ENCODE measurements at regions not wholly inside any gene's neighbourhood (a gene's known extent, or its start where the extent isn't known, plus 50 kb on each side); places are given as distances from the start of the nearest gene placed in this dataset.

DNA sequence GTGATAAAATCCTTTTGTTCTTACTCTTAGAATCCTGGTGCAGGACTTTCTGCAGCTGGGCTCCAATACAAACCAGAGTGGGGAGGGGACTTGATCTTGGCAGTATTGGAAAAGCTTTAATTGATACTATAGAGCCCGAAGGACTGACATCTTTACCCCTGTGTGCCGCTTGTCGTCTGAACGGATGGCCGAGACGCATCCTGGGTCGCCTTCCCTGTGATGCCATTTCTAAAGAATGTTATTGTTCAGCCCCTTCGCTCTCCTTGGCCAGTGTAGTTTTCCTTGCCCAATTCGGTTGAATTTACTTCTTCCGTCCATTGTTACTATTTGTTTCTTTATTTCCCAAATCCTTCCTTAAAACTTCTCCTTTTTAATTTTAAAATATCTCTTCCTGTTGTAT, 80.9 kb downstream of the CLDN34 start:
- Histone ChIP-seq H3K4me3 (ENCODE audit: low read depth in 1 of 2, low read length in 2 of 2) (no peak overlapping the region), H3K36me3 (ENCODE audit: insufficient read depth, low read length) (no peaks in the 10 kb centered on the region), H3K9ac (ENCODE audit: low read length) (no peak overlapping the region), H3K27ac (ENCODE audit: low read depth, low read length) (no peak overlapping the region), H3K4me1 (ENCODE audit: insufficient read depth, low read length) (peaks cover 54% of the 10 kb centered on the region), H3K9me3 (ENCODE audit: low read length) (no peaks in the 10 kb centered on the region), H3K27me3 (ENCODE audit: control insufficient read depth in 1 of 2, insufficient read depth in 2 of 2, low read length in 2 of 2) (peaks cover 0 to 6% of the 10 kb centered on the region in 2 donors)

- H3K27ac ChIP-seq (ENCODE audit: low read depth, low read length): no peak overlapping the region
- H3K9me3 ChIP-seq (ENCODE audit: low read length): no peaks in the 10 kb centered on the region
- no peaks in the 10 kb centered on the region for H3K36me3 ChIP-seq (ENCODE audit: insufficient read depth, low read length)
- H3K27me3 ChIP-seq (ENCODE audit: control insufficient read depth in 1 of 2, insufficient read depth in 2 of 2, low read length in 2 of 2): peaks cover 0 to 6% of the 10 kb centered on the region in 2 donors
- H3K4me3 ChIP-seq (ENCODE audit: low read depth in 1 of 2, low read length in 2 of 2): no peak overlapping the region
- peaks cover 58% of the 10 kb centered on the region for H3K4me1 ChIP-seq (ENCODE audit: insufficient read depth, low read length)
- no peak overlapping the region for H3K9ac ChIP-seq (ENCODE audit: low read length)
Observed at GRCh38 chrX:10048707-10049106, 81.5 kb downstream of the CLDN34 start.

DNA sequence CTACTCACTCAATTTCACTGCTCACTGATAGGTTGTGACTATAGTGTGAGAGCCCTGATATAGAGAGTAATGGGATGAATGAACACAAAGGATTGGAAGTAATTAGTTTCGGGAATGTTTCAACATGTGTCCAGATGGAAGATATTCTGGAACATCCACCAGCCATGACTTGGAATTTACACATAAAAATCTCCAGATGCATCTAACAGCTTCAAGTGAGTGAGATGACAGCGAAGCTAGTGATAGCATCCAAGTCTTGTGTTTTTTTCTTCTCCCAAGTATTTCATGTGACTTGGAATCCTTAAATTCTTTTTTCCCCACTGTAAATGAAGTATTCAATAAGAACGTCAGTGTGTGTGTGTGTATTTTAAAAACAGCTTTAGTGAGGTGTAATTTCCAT, 82.1 kb downstream of the CLDN34 start:
- peaks cover 0 to 6% of the 10 kb centered on the region in 2 donors for H3K27me3 ChIP-seq (ENCODE audit: control insufficient read depth in 1 of 2, insufficient read depth in 2 of 2, low read length in 2 of 2)
- no peaks in the 10 kb centered on the region for H3K36me3 ChIP-seq (ENCODE audit: insufficient read depth, low read length)
- peaks cover 53% of the 10 kb centered on the region for H3K4me1 ChIP-seq (ENCODE audit: insufficient read depth, low read length)
- H3K27ac ChIP-seq (ENCODE audit: low read depth, low read length): no peak overlapping the region
- H3K9me3 ChIP-seq (ENCODE audit: low read length): no peaks in the 10 kb centered on the region
- H3K4me3 ChIP-seq (ENCODE audit: low read depth in 1 of 2, low read length in 2 of 2): no peak overlapping the region
- H3K9ac ChIP-seq (ENCODE audit: low read length): no peak overlapping the region

GRCh38 chrX:10050481-10050880, 83.3 kb downstream of the CLDN34 start:
- Histone ChIP-seq H3K9me3 (ENCODE audit: low read length) (no peaks in the 10 kb centered on the region), H3K4me3 (ENCODE audit: low read depth in 1 of 2, low read length in 2 of 2) (no peak overlapping the region), H3K9ac (ENCODE audit: low read length) (no peak overlapping the region), H3K27me3 (ENCODE audit: control insufficient read depth in 1 of 2, insufficient read depth in 2 of 2, low read length in 2 of 2) (peaks cover 0 to 6% of the 10 kb centered on the region in 2 donors), H3K36me3 (ENCODE audit: insufficient read depth, low read length) (peaks cover 4% of the 10 kb centered on the region), H3K27ac (ENCODE audit: low read depth, low read length) (no peak overlapping the region), H3K4me1 (ENCODE audit: insufficient read depth, low read length) (peaks cover 49% of the 10 kb centered on the region)

GRCh38 chrX:10051866-10052480, 84.8 kb downstream of the CLDN34 start:
- H3K4me1 ChIP-seq (ENCODE audit: insufficient read depth, low read length): peaks cover 49% of the 10 kb centered on the region
- H3K36me3 ChIP-seq (ENCODE audit: insufficient read depth, low read length): peaks cover 4% of the 10 kb centered on the region
- H3K27me3 ChIP-seq (ENCODE audit: control insufficient read depth in 1 of 2, insufficient read depth in 2 of 2, low read length in 2 of 2): peaks cover 0 to 6% of the 10 kb centered on the region in 2 donors
- H3K4me3 ChIP-seq (ENCODE audit: low read depth in 1 of 2, low read length in 2 of 2): no peak overlapping the region
- H3K9ac ChIP-seq (ENCODE audit: low read length): no peak overlapping the region
- no peak overlapping the region for H3K27ac ChIP-seq (ENCODE audit: low read depth, low read length)
- H3K9me3 ChIP-seq (ENCODE audit: low read length): no peaks in the 10 kb centered on the region

- peaks cover 4% of the 10 kb centered on the region for H3K36me3 ChIP-seq (ENCODE audit: insufficient read depth, low read length)
- H3K4me3 ChIP-seq (ENCODE audit: low read depth in 1 of 2, low read length in 2 of 2): no peak overlapping the region
- no peak overlapping the region for H3K9ac ChIP-seq (ENCODE audit: low read length)
- H3K27ac ChIP-seq (ENCODE audit: low read depth, low read length): no peak overlapping the region
- no peaks in the 10 kb centered on the region for H3K9me3 ChIP-seq (ENCODE audit: low read length)
- H3K27me3 ChIP-seq (ENCODE audit: control insufficient read depth in 1 of 2, insufficient read depth in 2 of 2, low read length in 2 of 2): peaks cover 0 to 6% of the 10 kb centered on the region in 2 donors
- H3K4me1 ChIP-seq (ENCODE audit: insufficient read depth, low read length): peaks cover 40% of the 10 kb centered on the region
Observed at GRCh38 chrX:10052906-10053625, 85.9 kb downstream of the CLDN34 start.

DNA sequence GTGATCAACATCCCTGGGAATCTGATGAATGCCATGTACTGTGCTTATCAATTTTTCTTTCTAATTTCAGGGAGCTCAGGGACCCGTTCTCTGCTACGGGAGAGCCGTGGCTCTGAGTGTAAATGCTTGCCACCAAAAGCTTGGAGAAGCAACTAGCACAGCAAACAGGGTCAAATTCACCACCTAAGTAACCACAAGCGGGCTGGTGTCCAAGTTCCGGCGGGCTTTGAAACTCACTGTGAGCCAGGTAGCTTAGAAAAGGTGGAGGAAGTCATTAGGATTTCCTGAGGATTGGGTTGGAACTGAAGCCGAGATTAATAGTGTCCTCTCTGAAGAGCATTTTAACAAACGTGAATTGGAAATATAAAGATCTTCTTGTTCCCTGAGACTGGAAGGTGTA, 87.2 kb downstream of the CLDN34 start:
- Histone ChIP-seq H3K36me3 (ENCODE audit: insufficient read depth, low read length) (peaks cover 4% of the 10 kb centered on the region), H3K9me3 (ENCODE audit: low read length) (no peaks in the 10 kb centered on the region), H3K27me3 (ENCODE audit: control insufficient read depth in 1 of 2, insufficient read depth in 2 of 2, low read length in 2 of 2) (peaks cover 0 to 6% of the 10 kb centered on the region in 2 donors), H3K27ac (ENCODE audit: low read depth, low read length) (no peak overlapping the region), H3K9ac (ENCODE audit: low read length) (no peak overlapping the region), H3K4me1 (ENCODE audit: insufficient read depth, low read length) (peaks cover 29% of the 10 kb centered on the region), H3K4me3 (ENCODE audit: low read depth in 1 of 2, low read length in 2 of 2) (no peak overlapping the region)

DNA sequence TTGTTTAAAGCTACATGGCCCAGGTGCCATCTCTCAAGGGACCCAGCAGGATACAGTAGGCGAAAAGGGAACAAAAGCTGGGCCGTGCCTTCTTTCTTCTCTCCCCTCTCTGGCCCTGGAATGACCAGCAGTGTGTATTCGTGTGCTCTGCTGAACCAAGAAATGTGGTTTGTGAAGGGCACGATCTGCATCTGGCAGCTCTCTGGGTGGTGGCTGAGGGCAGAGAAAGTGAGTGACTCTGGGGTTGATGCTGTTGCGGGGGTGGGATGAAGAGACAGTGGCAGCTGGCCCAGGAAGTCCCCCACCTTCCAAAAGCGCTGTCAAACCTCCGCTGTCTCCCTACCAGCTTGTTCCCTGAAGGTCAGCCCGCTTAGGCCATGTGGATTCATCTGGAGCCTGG, 88.3 kb downstream of the CLDN34 start:
- Histone ChIP-seq H3K4me3 (ENCODE audit: low read depth in 1 of 2, low read length in 2 of 2) (no peak overlapping the region), H3K36me3 (ENCODE audit: insufficient read depth, low read length) (peaks cover 4% of the 10 kb centered on the region), H3K27ac (ENCODE audit: low read depth, low read length) (no peak overlapping the region), H3K9me3 (ENCODE audit: low read length) (no peaks in the 10 kb centered on the region), H3K27me3 (ENCODE audit: control insufficient read depth in 1 of 2, insufficient read depth in 2 of 2, low read length in 2 of 2) (no peaks in the 10 kb centered on the region), H3K4me1 (ENCODE audit: insufficient read depth, low read length) (peaks cover 19% of the 10 kb centered on the region), H3K9ac (ENCODE audit: low read length) (no peak overlapping the region)

GRCh38 chrX:10062352-10062751, 94.4 kb upstream of the CLCN4 start:
- Histone ChIP-seq H3K4me3 (ENCODE audit: low read depth in 1 of 2, low read length in 2 of 2) (no peak overlapping the region), H3K27me3 (ENCODE audit: control insufficient read depth in 1 of 2, insufficient read depth in 2 of 2, low read length in 2 of 2) (peaks cover 2 to 5% of the 10 kb centered on the region in 2 donors), H3K9me3 (ENCODE audit: low read length) (no peaks in the 10 kb centered on the region), H3K9ac (ENCODE audit: low read length) (no peak overlapping the region), H3K27ac (ENCODE audit: low read depth, low read length) (no peak overlapping the region), H3K36me3 (ENCODE audit: insufficient read depth, low read length) (no peaks in the 10 kb centered on the region), H3K4me1 (ENCODE audit: insufficient read depth, low read length) (no peaks in the 10 kb centered on the region)

DNA sequence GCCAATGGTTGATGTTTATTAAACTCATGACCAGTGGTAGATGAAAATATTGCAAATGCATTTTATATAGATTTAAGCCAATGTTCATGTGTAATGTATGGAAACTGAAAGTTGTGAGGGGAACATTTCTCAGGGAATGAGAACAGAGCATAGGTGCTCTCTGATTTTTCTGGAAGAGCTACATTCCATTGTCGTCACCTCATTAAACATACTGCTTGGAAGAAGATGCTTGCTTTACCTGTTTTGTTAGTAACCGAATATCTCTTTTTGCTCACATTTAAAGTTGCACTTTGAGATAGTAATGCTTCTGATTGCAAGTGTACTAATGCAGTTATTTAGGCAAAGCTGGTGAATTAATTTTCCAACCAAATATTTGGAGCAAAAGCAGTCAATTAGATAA, 93.8 kb upstream of the CLCN4 start:
- Histone ChIP-seq H3K9me3 (ENCODE audit: low read length) (no peaks in the 10 kb centered on the region), H3K4me1 (ENCODE audit: insufficient read depth, low read length) (no peaks in the 10 kb centered on the region), H3K4me3 (ENCODE audit: low read depth in 1 of 2, low read length in 2 of 2) (no peak overlapping the region), H3K27ac (ENCODE audit: low read depth, low read length) (no peak overlapping the region), H3K27me3 (ENCODE audit: control insufficient read depth in 1 of 2, insufficient read depth in 2 of 2, low read length in 2 of 2) (peaks cover 2 to 5% of the 10 kb centered on the region in 2 donors), H3K36me3 (ENCODE audit: insufficient read depth, low read length) (peaks cover 3% of the 10 kb centered on the region), H3K9ac (ENCODE audit: low read length) (no peak overlapping the region)

- Histone ChIP-seq H3K9me3 (ENCODE audit: low read length) (no peaks in the 10 kb centered on the region), H3K4me3 (ENCODE audit: low read depth in 1 of 2, low read length in 2 of 2) (no peak overlapping the region), H3K27ac (ENCODE audit: low read depth, low read length) (no peak overlapping the region), H3K27me3 (ENCODE audit: control insufficient read depth in 1 of 2, insufficient read depth in 2 of 2, low read length in 2 of 2) (peaks cover 2 to 5% of the 10 kb centered on the region in 2 donors), H3K4me1 (ENCODE audit: insufficient read depth, low read length) (no peaks in the 10 kb centered on the region), H3K36me3 (ENCODE audit: insufficient read depth, low read length) (peaks cover 6% of the 10 kb centered on the region), H3K9ac (ENCODE audit: low read length) (no peak overlapping the region)
Observed at GRCh38 chrX:10064736-10065135, 92.0 kb upstream of the CLCN4 start.
